Pancreas (tissue), 10 donors: ENCODE measurements at regions not wholly inside any gene's neighbourhood (a gene's known extent, or its start where the extent isn't known, plus 50 kb on each side); places are given as distances from the start of the nearest gene placed in this dataset.

Source experiments
- ATAC-seq, 4 donors: fragments of 200-7000 bp; cut with Tn5 transposase; one replicate each; pipeline versions ENCODE4 v1.8.0 to v1.9.1; 2020; ENCODE audit warnings: mild to moderate bottlenecking in 4 of 4, moderate library complexity in 4 of 4
- DNase-seq, 6 donors: peaks; one replicate each; pipeline ENCODE4 v3.0.0-alpha.2; 2020
- FAIRE-seq: peaks from 2 replicates; lab custom pipeline; 2012; peaks lifted over from hg19 to GRCh38; lab: Jason Lieb, UNC
- H3K27ac ChIP-seq, 4 donors: fragments of 200-600 bp; sonication (generic); 1 replicate in 3 of 4; 2 replicates in 1 of 4; pipeline versions ENCODE4 v1.5.0 to v1.8.0; 2020
- H3K27me3 ChIP-seq, 4 donors: fragments of 200-600 bp; one replicate each; pipeline ENCODE4 v1.8.0; 2021
- H3K36me3 ChIP-seq, 3 donors: fragments of 200-600 bp; sonication (generic) in 1 of 3; one replicate each; pipeline versions ENCODE4 v1.5.0 to v1.8.0; 2020 to 2021
- H3K4me1 ChIP-seq, 3 donors: fragments of 200-600 bp; one replicate each; pipeline ENCODE4 v1.8.0; 2021
- H3K4me3 ChIP-seq, 4 donors: fragments of 200-600 bp; sonication (generic) in 2 of 4; one replicate each; pipeline versions ENCODE4 v1.5.0 to v1.8.0; 2020 to 2021
- H3K9me3 ChIP-seq, 4 donors: fragments of 200-600 bp; one replicate each; pipeline ENCODE4 v1.8.0; 2021
- WGBS, 2 donors: extraction: QIAGEN DNeasy Blood & Tissue Kit; methylation state at CpG; one replicate each; pipeline ENCODE4 v1.1.7; 2013; 5-methylcytosine and 5-hydroxymethylcytosine counted together
- intact Hi-C, 3 donors: fragments of 100-400 bp; cut with DNase I; formaldehyde crosslinking; loops; one replicate each; pipeline versions ENCODE4 v1.11.1 to v1.14.2; 2022
- TF ChIP-seq, protein P1 (sequence below), 4 donors: fragments of 200-600 bp; sonication (generic) in 3 of 4; IDR thresholded peaks; one replicate each; pipeline versions ENCODE4 v1.5.0 to v1.8.0; 2021; ENCODE audit warnings: antibody characterized with exemption in 4 of 4
- donor health status: healthy with polysubstance abuse.
- donor health status: DM: no; HTN: no; CAD: no; lungs with moderate emphysema.
- donor health status: DM: no; HTN: no; CAD: no.
- donor health status: control.
- donor health status: control.
- donor health status: Bipolar disorder and iron deficiency.
- donor health status: DM: yes; HTN: yes; CAD: no.
- donor health status: DM: no; HTN: no; CAD: no.
- donor health status: DM: no; HTN: no; CAD: no.
- donor health status: DM: yes; HTN: yes; CAD: no.

DNA sequence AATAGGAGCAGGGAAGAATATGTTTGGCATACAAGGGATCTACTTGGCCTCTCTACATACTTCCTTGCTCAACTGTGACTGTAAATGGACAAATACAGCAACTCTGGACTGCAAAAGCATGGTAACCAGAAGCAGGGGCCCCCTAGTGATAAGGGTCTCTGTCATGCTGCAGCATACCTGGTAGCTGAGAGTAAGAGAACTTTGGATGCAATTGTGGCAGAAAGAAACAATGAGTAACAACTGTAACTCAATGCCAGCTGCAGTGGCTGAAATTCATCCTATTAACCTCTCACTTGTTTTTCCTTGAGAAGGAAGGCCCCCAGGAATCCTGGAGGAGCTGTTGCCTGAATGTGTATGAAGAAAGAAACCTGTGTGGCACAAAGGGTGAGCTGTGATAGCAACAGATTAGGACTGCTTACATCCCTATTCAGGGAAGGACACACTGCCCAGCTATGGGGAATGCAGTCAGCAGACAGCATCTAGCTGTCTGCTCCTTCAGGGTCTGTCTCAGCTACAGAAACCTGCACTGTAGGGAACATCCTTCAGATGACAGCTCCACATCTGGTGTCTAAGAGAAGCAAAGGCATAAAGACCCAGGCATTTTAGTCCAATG is 468.1 kb upstream of the ACTBL2 start:
- intact Hi-C loops, result no loop called here
- FAIRE-seq (no peak), DNase-seq (no peak), ATAC-seq (no peak)
- TF ChIP-seq, protein P1, sequence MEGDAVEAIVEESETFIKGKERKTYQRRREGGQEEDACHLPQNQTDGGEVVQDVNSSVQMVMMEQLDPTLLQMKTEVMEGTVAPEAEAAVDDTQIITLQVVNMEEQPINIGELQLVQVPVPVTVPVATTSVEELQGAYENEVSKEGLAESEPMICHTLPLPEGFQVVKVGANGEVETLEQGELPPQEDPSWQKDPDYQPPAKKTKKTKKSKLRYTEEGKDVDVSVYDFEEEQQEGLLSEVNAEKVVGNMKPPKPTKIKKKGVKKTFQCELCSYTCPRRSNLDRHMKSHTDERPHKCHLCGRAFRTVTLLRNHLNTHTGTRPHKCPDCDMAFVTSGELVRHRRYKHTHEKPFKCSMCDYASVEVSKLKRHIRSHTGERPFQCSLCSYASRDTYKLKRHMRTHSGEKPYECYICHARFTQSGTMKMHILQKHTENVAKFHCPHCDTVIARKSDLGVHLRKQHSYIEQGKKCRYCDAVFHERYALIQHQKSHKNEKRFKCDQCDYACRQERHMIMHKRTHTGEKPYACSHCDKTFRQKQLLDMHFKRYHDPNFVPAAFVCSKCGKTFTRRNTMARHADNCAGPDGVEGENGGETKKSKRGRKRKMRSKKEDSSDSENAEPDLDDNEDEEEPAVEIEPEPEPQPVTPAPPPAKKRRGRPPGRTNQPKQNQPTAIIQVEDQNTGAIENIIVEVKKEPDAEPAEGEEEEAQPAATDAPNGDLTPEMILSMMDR (IDR thresholded peaks at IDR 0.05), result no peak
- Histone ChIP-seq H3K27ac (no peak overlapping the region), H3K4me1 (no peaks in the 10 kb centered on the region), H3K9me3 (no peaks in the 10 kb centered on the region), H3K36me3 (no peaks in the 10 kb centered on the region), H3K27me3 (no peaks in the 10 kb centered on the region), H3K4me3 (no peak overlapping the region)

DNA sequence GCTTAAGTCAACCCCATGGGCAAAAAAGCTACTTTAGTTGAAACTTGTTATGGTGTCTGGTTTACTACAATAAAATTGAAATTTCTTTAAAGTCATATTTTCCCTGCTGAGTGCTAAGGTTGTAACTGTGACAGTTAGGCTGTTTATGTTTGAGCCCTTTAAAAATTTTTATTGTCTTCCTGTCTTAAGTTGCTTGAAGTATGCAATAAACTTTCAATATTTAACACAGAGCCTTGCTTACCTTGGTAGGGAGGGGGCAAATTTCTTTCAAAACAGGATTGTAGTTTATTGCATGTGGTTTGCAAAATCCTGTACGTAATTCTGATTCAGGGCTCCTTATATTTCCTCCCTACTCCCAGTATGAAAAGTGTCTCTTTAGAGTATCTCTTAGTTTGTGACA is 465.5 kb upstream of the ACTBL2 start:
- TF ChIP-seq, protein P1 (IDR thresholded peaks at IDR 0.05), result no peak
- FAIRE-seq (no peak), ATAC-seq (no peak), DNase-seq (no peak)
- 89 to 93% methylated on average over 1 of the region's 1 CpG for WGBS, 2 donors
- H3K4me1 ChIP-seq, result no peaks in the 10 kb centered on the region
- no peaks in the 10 kb centered on the region for H3K36me3 ChIP-seq
- H3K9me3 ChIP-seq, result no peaks in the 10 kb centered on the region
- H3K4me3 ChIP-seq, result no peak overlapping the region
- intact Hi-C loops, result no loop called here
- H3K27ac ChIP-seq, result no peak overlapping the region
- no peaks in the 10 kb centered on the region for H3K27me3 ChIP-seq

DNA sequence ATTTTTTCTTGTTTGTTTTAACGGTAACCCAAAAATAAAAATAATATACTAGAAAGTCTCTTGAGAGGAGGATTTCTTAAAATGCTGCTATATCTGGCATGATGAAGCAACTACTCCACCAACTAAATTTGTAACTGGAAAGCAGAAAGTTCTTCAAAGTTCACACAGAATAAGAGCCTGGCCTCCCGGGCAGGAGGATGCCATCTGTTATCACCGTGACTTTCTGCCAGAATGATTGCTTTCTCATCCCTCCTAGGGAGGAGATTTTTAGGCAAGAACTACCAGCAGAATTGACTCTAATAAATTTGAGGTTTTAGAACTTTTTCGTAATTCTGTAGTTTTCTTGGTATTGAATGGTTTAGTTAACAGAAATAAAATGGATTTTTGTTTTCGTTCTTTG is 464.6 kb upstream of the ACTBL2 start:
- no peak for ATAC-seq
- Histone ChIP-seq H3K36me3 (no peaks in the 10 kb centered on the region), H3K4me3 (no peak overlapping the region), H3K27ac (no peak overlapping the region), H3K27me3 (no peaks in the 10 kb centered on the region), H3K9me3 (no peaks in the 10 kb centered on the region), H3K4me1 (no peaks in the 10 kb centered on the region)
- 82 to 87% methylated on average over 5 of the region's 5 CpGs for WGBS, 2 donors
- no peak for FAIRE-seq
- intact Hi-C loops, result no loop called here
- TF ChIP-seq, protein P1 (IDR thresholded peaks at IDR 0.05), result no peak
- DNase-seq, result no peak

DNA sequence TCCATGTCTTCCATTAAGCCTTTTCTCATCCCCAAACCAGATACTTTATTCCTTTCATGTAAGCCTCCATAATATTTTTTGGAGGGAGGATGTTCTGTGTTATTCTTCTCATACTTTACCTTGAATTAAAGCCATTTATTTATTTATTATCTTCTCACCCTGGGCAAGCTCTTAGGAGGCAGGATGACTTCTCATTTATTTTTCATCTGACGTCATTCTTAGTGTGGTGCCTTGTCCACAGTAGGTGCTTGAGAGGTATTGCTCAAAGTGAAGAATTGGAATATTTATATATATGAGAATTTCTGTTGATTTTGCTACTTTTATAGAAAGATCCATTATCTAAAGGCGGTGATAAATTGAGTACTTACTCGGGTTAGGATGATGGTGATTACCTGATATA is 458.3 kb upstream of the ACTBL2 start:
- WGBS, 2 donors, result 83 to 89% methylated on average over 3 of the region's 3 CpGs
- no peaks in the 10 kb centered on the region for H3K27me3 ChIP-seq
- intact Hi-C loops, result no loop called here
- no peak overlapping the region for H3K27ac ChIP-seq
- H3K4me3 ChIP-seq, result no peak overlapping the region
- TF ChIP-seq, protein P1 (IDR thresholded peaks at IDR 0.05), result no peak
- ATAC-seq (no peak), DNase-seq (no peak), FAIRE-seq (no peak)
- H3K4me1 ChIP-seq, result no peaks in the 10 kb centered on the region
- no peaks in the 10 kb centered on the region for H3K36me3 ChIP-seq
- H3K9me3 ChIP-seq, result no peaks in the 10 kb centered on the region

DNA sequence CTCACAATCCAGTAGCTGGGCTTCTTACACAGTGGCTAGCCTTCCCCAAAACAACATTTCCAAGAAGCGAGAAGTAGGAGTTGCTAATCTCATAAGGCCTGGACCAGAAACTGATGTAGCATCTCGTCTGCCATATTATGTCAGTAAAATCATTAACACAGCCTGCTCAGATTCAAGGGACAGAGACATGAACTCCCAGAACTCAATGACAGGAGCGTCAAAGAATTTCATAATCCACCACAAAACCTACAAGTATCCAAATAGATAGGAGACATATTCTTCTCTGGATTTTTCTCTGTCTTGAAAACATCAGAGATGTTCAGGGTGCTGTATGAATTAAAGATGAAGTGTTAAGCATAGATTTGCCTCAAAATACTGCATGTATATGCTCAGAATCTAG is 457.6 kb upstream of the ACTBL2 start:
- H3K9me3 ChIP-seq, result no peaks in the 10 kb centered on the region
- WGBS, 2 donors, result 82 to 92% methylated on average over 3 of the region's 3 CpGs
- H3K4me1 ChIP-seq, result no peaks in the 10 kb centered on the region
- H3K27ac ChIP-seq, result no peak overlapping the region
- FAIRE-seq (no peak), DNase-seq (no peak), ATAC-seq (no peak)
- TF ChIP-seq, protein P1 (IDR thresholded peaks at IDR 0.05), result no peak
- H3K36me3 ChIP-seq, result no peaks in the 10 kb centered on the region
- H3K27me3 ChIP-seq, result no peaks in the 10 kb centered on the region
- intact Hi-C loops, result no loop called here
- H3K4me3 ChIP-seq, result no peak overlapping the region
